Muscle of arm (tissue), 1 donor: ENCODE measurements at regions not wholly inside any gene's neighbourhood (a gene's known extent, or its start where the extent isn't known, plus 50 kb on each side); places are given as distances from the start of the nearest gene placed in this dataset.

Experiments used
- DNase-seq: peaks from one replicate; pipeline ENCODE4 v3.0.0-alpha.2; 2013

DNA sequence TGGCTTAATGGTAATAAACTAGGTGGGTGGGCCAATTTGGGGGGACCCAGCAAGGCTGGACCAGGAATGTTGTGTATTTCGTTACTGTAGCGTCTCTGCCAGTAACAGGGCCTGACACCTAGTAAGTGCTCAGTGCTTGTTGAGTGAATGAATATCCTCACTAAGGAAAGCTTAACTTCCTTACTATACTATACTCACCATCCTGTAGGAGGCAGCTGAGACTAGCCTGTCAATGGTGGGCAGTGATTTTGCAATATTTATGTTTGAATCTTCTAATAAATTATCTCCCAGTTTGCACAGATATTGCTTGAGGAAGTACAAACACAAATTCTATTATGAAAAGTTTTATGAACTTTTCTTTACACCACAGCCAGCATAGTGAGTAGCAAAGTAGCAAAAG lies 370.7 kb upstream of the SYT4 start:
- DNase-seq, result no peak

GRCh38 chr18:43649649-43650357 lies 372.5 kb upstream of the SYT4 start:
- DNase-seq, result no peak

- DNase-seq, result peak; percentile 48
Observed at GRCh38 chr18:43650426-43650825, 373.1 kb upstream of the SYT4 start.

- DNase-seq, result no peak
Observed at GRCh38 chr18:43651057-43651456, 373.8 kb upstream of the SYT4 start.

GRCh38 chr18:43656547-43656946 lies 379.3 kb upstream of the SYT4 start:
- no peak for DNase-seq

DNA sequence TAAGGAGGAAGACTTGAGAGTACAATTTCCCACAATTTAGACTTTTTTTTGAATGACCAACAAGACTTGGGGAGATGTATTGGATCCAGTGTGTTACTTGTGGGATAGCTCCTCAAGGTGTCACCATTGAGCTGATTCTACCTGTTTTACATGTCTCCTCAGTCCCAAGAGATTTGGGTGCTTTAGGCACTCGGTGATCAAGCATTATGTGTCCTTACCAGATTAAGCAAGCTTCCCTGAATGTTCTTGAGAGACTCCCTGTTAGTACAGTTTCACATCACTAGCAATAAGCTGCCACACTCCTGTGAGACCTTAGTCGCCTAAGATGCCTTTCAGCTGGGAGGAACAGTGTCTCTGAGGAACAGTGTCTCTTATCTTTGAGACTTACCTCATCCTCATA lies 384.3 kb upstream of the SYT4 start:
- no peak for DNase-seq

DNA sequence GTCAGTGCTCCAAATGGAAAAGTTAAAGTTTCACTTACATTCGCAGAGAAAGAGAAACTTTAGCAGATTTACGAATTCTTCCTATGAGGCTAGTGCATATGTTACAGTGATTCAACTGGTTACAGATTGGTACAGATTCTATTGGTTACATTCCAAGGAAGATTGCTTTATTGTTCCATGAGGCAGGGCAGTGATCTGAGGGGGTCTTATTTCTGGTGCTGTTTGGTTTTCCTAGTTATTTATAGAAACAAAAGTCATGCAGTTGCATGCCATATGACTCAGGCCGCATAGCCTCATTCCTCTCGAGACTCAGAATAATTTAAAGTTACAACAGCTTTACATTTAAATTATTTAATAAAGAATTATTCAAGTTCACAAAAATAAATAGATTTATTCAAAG lies 385.4 kb upstream of the SYT4 start:
- DNase-seq, result no peak

DNA sequence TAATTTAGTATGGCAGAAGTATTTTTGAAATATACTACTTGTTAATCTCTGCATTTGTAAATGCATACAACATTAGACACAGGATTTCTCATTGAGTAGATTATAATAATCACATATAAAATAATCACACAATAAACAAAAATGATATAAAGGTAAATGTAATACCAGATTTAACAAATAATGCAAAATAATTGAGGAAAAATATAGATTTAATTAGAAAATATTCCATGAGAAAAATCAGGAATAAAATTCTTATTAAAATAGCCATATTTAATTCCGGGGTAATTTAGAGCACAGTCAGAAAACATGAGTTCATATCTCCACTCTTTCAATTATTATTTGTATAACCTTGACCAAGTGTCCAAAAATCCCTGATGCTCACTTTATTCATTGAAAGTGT lies 385.9 kb upstream of the SYT4 start:
- no peak for DNase-seq

DNA sequence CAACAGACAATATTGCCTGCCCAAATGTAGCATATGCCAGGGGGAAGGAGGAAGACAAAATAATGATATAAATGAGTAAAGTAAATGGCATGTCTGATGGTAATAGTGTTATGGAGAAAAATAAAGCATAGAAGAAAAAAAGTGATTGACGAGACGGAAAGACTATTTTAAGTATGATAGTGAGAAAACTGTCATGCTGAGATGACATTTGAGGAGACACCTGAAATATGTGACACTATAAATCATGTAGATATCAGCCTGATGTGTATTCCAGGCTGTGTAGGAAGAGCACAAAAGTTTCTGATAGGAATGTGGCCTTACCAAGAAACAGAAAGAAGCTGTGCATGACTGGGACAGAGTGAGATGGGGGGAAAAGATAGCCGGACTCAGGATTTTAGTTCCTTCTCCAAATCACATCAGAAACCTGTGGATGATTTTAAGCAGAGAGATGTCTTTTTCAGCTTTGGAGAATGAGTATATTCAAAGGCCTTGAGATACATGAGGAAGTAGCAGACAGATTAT lies 387.3 kb upstream of the SYT4 start:
- no peak for DNase-seq

- DNase-seq, result no peak
Observed at GRCh38 chr18:43665105-43665788, 388.0 kb upstream of the SYT4 start.

GRCh38 chr18:43668866-43669265 lies 391.6 kb upstream of the SYT4 start:
- DNase-seq, result no peak

DNA sequence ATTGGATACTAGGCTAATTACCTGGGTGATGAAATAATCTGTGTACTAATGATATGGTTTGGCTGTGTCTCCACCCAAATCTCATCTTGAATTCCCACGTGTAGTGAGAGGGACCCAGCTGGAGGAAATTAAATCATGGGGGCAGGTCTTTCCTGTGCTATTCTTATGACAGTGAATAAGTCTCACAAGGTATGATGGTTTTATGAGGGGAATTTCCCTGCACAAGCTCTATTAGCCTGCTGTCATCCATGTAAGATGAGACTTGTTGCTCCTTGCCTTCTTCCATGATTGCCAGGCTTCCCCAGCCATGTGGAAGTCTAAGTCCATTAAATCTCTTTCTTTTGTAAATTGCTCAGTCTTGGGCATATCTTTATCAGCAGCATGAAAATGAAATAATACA lies 394.1 kb upstream of the SYT4 start:
- no peak for DNase-seq

DNA sequence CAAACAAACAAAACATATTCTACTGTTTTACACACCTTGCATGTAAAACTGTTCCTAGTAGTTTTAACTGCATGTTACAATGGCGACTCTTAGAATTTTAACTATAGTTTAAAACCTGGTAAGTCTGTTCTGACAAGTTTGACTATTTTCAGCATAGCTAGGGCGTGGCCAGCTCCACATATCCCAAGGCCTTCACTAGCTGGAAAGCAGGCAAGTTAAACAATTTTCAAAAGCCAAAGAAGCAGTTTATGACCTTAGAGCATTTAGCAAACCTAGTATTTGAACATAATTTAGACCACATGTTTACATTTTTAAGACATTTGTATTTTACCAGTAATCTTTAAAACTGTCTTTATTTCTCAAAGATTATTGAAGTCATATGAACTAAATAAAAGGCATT lies 402.8 kb upstream of the SYT4 start:
- DNase-seq, result peak; percentile 16

DNA sequence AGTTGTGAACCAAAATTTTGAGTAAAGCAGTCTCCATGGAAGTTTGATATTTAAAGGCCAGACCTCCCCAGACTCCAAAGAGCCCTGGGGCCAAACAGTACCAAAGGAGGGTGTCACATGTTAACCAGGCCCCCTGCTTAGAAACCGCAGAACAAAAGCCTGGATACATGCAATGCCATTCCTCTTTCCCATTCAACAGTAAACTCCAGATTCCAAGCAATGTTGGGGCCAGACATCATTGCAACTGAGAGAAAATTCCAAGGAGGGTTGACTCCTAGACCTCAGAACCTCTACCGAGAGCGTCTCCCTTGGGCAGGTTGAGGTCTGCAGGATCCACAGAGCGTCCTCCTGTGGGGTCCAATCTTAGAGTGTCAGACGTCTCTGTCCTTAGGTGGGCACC lies 404.4 kb upstream of the SYT4 start:
- no peak for DNase-seq

GRCh38 chr18:43682196-43682595 lies 404.9 kb upstream of the SYT4 start:
- DNase-seq, result no peak

- DNase-seq, result no peak
Observed at GRCh38 chr18:43686709-43687108, 409.4 kb upstream of the SYT4 start.

GRCh38 chr18:43692099-43692690 lies 414.9 kb upstream of the SYT4 start:
- DNase-seq, result no peak

DNA sequence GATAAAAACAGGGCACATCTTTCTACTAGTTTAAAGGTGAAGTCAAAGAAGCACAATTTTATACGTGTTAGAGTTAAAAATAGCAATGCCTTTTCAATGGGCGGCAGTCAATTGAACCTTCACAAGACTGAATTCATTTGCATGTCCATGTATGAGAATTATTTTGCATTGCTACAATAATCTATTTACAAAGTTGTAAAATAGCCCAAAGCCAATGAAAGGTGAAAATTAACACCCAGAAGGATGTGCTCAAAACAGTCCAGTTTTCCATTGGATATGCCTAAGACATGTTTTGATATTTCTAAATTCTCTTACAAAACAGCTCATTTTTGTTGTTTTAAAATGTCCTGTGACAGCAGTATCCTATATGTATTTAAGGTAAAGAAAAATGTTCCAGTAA lies 425.1 kb upstream of the SYT4 start:
- DNase-seq, result no peak

GRCh38 chr18:43703050-43703449 lies 425.8 kb upstream of the SYT4 start:
- DNase-seq, result no peak

DNA sequence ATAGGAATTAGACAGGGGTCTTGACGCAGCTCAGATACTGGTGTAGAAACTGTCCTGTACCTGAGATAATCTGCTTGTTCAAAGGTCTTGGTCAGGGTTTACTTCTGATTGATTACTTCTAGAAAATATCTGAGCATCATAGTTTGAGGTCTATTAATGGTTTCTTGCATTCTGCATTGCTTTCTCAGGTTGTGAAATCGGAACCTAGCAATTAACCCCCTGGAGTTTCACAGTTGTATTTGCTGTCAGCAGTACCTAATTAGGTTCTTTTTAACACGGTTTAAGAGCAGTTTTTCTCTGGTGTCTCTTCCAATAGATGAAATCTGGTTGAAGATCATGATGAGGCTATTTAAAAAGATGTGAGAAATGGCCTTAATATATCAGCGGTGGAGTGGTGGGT lies 428.6 kb upstream of the SYT4 start:
- no peak for DNase-seq

DNA sequence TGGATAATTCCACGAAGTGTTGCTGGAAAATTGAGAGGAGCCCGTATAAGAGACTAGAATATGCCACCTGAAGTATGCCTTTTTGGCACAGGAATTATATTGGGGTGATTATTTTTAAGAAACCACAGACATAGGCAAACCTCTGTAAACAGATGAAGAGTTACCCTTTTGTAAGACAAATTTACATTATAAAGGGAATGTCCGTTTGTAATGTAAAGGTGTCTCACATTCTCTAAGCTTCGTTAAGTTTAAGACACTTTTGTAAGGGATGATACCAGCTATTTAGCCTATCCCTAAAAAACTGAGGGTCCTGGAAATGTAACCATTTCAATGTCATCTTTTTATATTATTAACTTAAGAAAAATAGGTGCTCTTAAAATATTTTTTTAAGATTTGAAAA lies 432.8 kb upstream of the SYT4 start:
- DNase-seq, result no peak

DNA sequence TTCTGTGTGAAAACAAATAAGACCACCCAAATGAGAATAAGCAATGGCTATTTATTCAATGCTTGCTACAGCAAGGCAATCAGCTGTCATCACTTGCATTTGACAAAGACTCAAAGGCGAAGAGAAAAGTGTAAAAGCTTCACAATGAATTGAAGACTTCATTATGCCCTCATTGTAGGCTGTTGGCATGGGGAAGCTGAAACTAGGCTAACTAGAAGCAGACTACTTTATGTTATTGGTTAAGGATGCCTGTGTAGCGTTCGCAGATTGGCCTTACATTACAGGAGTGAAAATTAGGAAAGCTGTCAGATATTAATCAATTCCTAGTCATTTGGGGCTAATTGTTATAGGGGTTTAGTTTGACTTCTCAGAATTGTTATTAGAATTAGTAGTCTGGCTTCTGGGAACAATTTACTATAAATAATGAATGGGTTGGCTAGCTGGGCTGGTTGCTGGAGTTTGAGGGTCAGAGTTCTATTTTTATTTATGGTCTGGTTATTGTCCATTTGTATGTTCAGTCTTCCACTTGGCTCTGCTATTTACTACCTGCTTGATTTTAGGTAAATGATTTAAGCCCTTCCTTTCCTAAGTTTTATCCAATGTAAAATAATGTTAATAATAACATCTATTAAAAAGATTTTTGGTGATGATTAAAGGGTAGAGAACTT lies 437.2 kb upstream of the SYT4 start:
- DNase-seq, result no peak
